Trophoblast cell (in vitro differentiated cells and primary cell): ENCODE measurements at regions not wholly inside any gene's neighbourhood (a gene's known extent, or its start where the extent isn't known, plus 50 kb on each side); places are given as distances from the start of the nearest gene placed in this dataset.

ENCODE experiments used
- DNase-seq, 2 donors: peaks; one replicate each; pipeline ENCODE4 v3.0.0-alpha.2; 2016
- H2AFZ ChIP-seq: 2 replicates; pipeline ENCODE4 v1.6.1; 2013; ENCODE audit warnings: low read length, moderate library complexity, mild to moderate bottlenecking; ENCODE audit not compliant: insufficient read depth, poor library complexity
- H2AK5ac ChIP-seq: 2 replicates; pipeline ENCODE4 v1.6.1; 2013; ENCODE audit warnings: mild to moderate bottlenecking, low read length
- H2BK120ac ChIP-seq: 2 replicates; pipeline ENCODE4 v1.6.1; 2013; ENCODE audit warnings: low read length, mild to moderate bottlenecking, moderate library complexity; ENCODE audit not compliant: insufficient read depth, poor library complexity
- H2BK12ac ChIP-seq: 2 replicates; pipeline ENCODE4 v1.6.1; 2013; ENCODE audit warnings: mild to moderate bottlenecking, low read length, moderate library complexity
- H2BK5ac ChIP-seq: 2 replicates; pipeline ENCODE4 v1.6.1; 2013; ENCODE audit warnings: low read length, low read depth, moderate library complexity, mild to moderate bottlenecking; ENCODE audit not compliant: poor library complexity
- H3K14ac ChIP-seq: 2 replicates; pipeline ENCODE4 v1.6.1; 2013; ENCODE audit warnings: mild to moderate bottlenecking, low read length
- H3K18ac ChIP-seq: 2 replicates; pipeline ENCODE4 v1.6.1; 2013; ENCODE audit warnings: mild to moderate bottlenecking, low read length
- H3K23ac ChIP-seq: 2 replicates; pipeline ENCODE4 v1.6.1; 2013; ENCODE audit warnings: low read length
- H3K27ac ChIP-seq: 2 replicates; pipeline ENCODE4 v1.5.1; 2013; ENCODE audit warnings: low read depth, mild to moderate bottlenecking, inconsistent platforms, low read length, moderate library complexity
- H3K27me3 ChIP-seq: 2 replicates; pipeline ENCODE4 v1.6.1; 2013; ENCODE audit warnings: inconsistent platforms, mild to moderate bottlenecking, low read length, moderate library complexity; ENCODE audit not compliant: insufficient read depth
- H3K36me3 ChIP-seq, 2 experiments: 1 replicate in 1 of 2; 2 replicates in 1 of 2; pipeline ENCODE4 v1.6.1; 2013; ENCODE audit warnings: low read length in 2 of 2, mild to moderate bottlenecking in 2 of 2, moderate library complexity in 1 of 2; ENCODE audit not compliant: insufficient read depth in 2 of 2, control insufficient read depth in 1 of 2
- H3K4ac ChIP-seq: 2 replicates; pipeline ENCODE4 v1.6.1; 2013; ENCODE audit warnings: low read depth, mild to moderate bottlenecking, low read length, moderate library complexity
- H3K4me1 ChIP-seq, 2 experiments: 1 replicate in 1 of 2; 2 replicates in 1 of 2; pipeline ENCODE4 v1.6.1; 2013; ENCODE audit warnings: low read length in 2 of 2, mild to moderate bottlenecking in 2 of 2, moderate library complexity in 1 of 2; ENCODE audit not compliant: insufficient read depth in 2 of 2, control insufficient read depth in 1 of 2
- H3K4me2 ChIP-seq: 2 replicates; pipeline ENCODE4 v1.6.1; 2013; ENCODE audit warnings: inconsistent platforms, mild to moderate bottlenecking, low read length, moderate library complexity
- H3K4me3 ChIP-seq: 2 replicates; pipeline ENCODE4 v1.5.1; 2013; ENCODE audit warnings: mild to moderate bottlenecking, low read depth, low read length, inconsistent platforms
- H3K79me1 ChIP-seq: one replicate; pipeline ENCODE4 v1.6.1; 2013; ENCODE audit warnings: low read length
- H3K79me2 ChIP-seq: 2 replicates; pipeline ENCODE4 v1.6.1; 2013; ENCODE audit warnings: low read length, mild to moderate bottlenecking; ENCODE audit not compliant: control insufficient read depth, insufficient read depth, poor library complexity
- H3K9ac ChIP-seq: 2 replicates; pipeline ENCODE4 v1.6.1; 2013; ENCODE audit warnings: mild to moderate bottlenecking, low read length
- H3K9me3 ChIP-seq: 2 replicates; pipeline ENCODE4 v1.6.1; 2013; ENCODE audit warnings: low read depth, mild to moderate bottlenecking, control low read depth, inconsistent platforms, low read length; ENCODE audit not compliant: insufficient read depth
- H4K12ac ChIP-seq: 2 replicates; pipeline ENCODE4 v1.6.1; 2013; ENCODE audit warnings: low read depth, mild to moderate bottlenecking, low read length, moderate library complexity
- H4K8ac ChIP-seq: 2 replicates; pipeline ENCODE4 v1.6.1; 2013; ENCODE audit warnings: low read depth, mild to moderate bottlenecking, low read length, moderate library complexity
- H4K91ac ChIP-seq: one replicate; pipeline ENCODE4 v1.6.1; 2013; ENCODE audit warnings: low read depth, mild to moderate bottlenecking, low read length, moderate library complexity
- WGBS: extraction: QIAGEN DNeasy Blood & Tissue Kit; methylation state at CpG from one replicate; pipeline ENCODE4 v1.1.7; 2013; ENCODE audit warnings: missing lambda C conversion rate; ENCODE audit not compliant: insufficient read length, insufficient coverage; ENCODE audit errors: extremely low coverage; 5-methylcytosine and 5-hydroxymethylcytosine counted together

GRCh38 chr13:110816500-110816899 is 98.4 kb downstream of the ANKRD10 start:
- no peak overlapping the region for H4K91ac ChIP-seq
- H3K36me3 ChIP-seq, result no peaks in the 10 kb centered on the region
- H2AK5ac ChIP-seq, result no peak overlapping the region
- H3K27me3 ChIP-seq, result no peaks in the 10 kb centered on the region
- no peak overlapping the region for H2BK120ac ChIP-seq
- peaks cover 4% of the 10 kb centered on the region for H3K9me3 ChIP-seq
- H2BK5ac ChIP-seq, result no peak overlapping the region
- no peak overlapping the region for H3K4ac ChIP-seq
- no peak overlapping the region for H4K8ac ChIP-seq
- H3K23ac ChIP-seq, result no peak overlapping the region
- no peaks in the 10 kb centered on the region for H3K79me2 ChIP-seq
- H3K4me1 ChIP-seq, result no peaks in the 10 kb centered on the region
- H4K12ac ChIP-seq, result no peak overlapping the region
- H3K9ac ChIP-seq, result no peak overlapping the region
- H3K18ac ChIP-seq, result no peak overlapping the region
- no peak overlapping the region for H3K4me2 ChIP-seq
- no peak overlapping the region for H3K27ac ChIP-seq
- no peak overlapping the region for H2AFZ ChIP-seq
- H3K14ac ChIP-seq, result no peak overlapping the region
- no CpG with 5 or more reads among the region's 5 CpGs for WGBS
- no peak for DNase-seq
- no peak overlapping the region for H3K4me3 ChIP-seq
- H3K79me1 ChIP-seq, result no peaks in the 10 kb centered on the region
- H2BK12ac ChIP-seq, result no peak overlapping the region

- Histone ChIP-seq H4K8ac (no peak overlapping the region), H3K36me3 (no peaks in the 10 kb centered on the region), H2BK12ac (no peak overlapping the region), H2AFZ (no peak overlapping the region), H3K27ac (no peak overlapping the region), H3K79me2 (no peaks in the 10 kb centered on the region), H3K4me1 (no peaks in the 10 kb centered on the region), H2AK5ac (no peak overlapping the region), H3K18ac (no peak overlapping the region), H3K9me3 (peaks cover 4% of the 10 kb centered on the region), H2BK120ac (no peak overlapping the region), H3K79me1 (no peaks in the 10 kb centered on the region), H3K27me3 (no peaks in the 10 kb centered on the region), H4K91ac (no peak overlapping the region), H3K14ac (no peak overlapping the region), H3K4ac (no peak overlapping the region), H3K23ac (no peak overlapping the region), H4K12ac (no peak overlapping the region), H2BK5ac (no peak overlapping the region), H3K4me3 (no peak overlapping the region), H3K4me2 (no peak overlapping the region), H3K9ac (no peak overlapping the region)
- peak in 1 of 2 donors; percentile 27 for DNase-seq
- no CpG with 5 or more reads among the region's 3 CpGs for WGBS
Measured at GRCh38 chr13:110817143-110817542, 97.7 kb downstream of the ANKRD10 start.

DNA sequence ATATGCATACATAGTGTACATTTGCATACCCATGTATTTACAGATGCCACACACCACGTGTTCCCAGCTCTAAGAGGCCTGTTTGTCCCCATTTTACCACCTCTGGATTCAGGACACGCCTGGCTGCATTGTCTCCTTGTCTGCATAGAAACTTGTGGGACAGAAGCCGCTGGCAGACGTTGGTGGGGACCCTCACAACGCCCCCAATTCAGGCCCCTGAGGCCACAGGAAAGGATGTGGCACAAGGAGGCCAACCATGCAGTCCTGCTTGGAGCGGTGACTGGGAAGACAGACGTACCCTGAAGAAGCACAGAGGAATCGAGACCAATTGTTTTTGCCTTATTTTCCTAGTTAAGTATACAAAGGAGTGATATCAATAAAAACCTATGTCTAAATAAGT is 96.1 kb downstream of the ANKRD10 start:
- H3K4me1 ChIP-seq, result no peaks in the 10 kb centered on the region

DNA sequence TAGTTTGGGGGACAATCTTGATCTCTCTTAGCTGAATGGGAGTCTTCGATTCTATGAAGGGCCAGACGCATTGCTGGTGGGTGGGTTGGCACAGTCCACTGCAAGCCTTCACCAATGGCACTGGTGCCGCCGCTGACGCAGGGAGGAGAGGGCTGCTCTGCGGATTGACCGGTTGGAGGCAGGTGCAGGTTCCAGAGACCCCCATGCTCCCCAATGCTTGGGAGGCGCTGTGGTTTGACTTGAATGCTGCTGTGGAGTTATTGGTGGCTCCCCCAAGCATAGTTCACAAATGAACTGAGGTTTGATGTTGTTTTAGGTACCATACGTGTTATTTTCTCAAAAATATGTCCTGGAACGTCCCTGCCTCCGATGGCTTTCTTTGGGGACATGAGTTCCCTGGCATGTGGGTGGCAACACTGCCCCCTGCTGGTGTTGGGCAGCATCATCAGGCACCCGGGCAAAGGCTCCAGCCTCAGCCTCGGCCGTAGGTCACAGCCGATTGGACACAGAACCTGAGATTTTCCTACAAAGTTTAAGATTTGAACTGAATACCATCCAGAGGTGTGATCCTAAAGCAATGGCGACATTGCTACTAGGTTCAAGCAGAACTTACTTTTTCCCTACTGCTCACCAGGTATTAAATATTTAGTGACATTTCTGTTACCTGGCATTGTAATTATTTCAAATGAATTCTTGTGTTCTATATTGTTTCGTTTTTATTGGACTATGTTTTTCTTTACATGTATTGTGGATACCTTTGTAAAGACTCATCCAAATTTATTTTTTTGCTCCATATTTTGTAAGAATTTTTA is 95.5 kb downstream of the ANKRD10 start:
- Histone ChIP-seq H4K91ac (no peak overlapping the region), H3K27ac (no peak overlapping the region), H2BK5ac (no peak overlapping the region), H2BK120ac (no peak overlapping the region), H3K4ac (no peak overlapping the region), H3K18ac (no peak overlapping the region), H3K4me3 (no peak overlapping the region), H2AK5ac (no peak overlapping the region), H3K79me2 (no peaks in the 10 kb centered on the region), H2AFZ (no peak overlapping the region), H3K4me1 (no peaks in the 10 kb centered on the region), H3K27me3 (no peaks in the 10 kb centered on the region), H4K8ac (no peak overlapping the region), H3K14ac (no peak overlapping the region), H3K9ac (no peak overlapping the region), H3K4me2 (no peak overlapping the region), H4K12ac (no peak overlapping the region), H2BK12ac (no peak overlapping the region), H3K36me3 (no peaks in the 10 kb centered on the region), H3K23ac (no peak overlapping the region), H3K79me1 (no peaks in the 10 kb centered on the region), H3K9me3 (no peaks in the 10 kb centered on the region)
- DNase-seq, result peak; percentile 76 to 91
- WGBS, result no CpG with 5 or more reads among the region's 17 CpGs

More for the DNA sequence above, 96.1 kb downstream of the ANKRD10 start:
- H4K8ac ChIP-seq, result no peak overlapping the region
- H3K9ac ChIP-seq, result peak overlapping the region; percentile 46
- H3K4me2 ChIP-seq, result no peak overlapping the region
- no peak for DNase-seq
- no CpG with 5 or more reads among the region's 8 CpGs for WGBS
- no peak overlapping the region for H3K4ac ChIP-seq
- H2BK120ac ChIP-seq, result no peak overlapping the region
- no peaks in the 10 kb centered on the region for H3K79me2 ChIP-seq
- no peaks in the 10 kb centered on the region for H3K27me3 ChIP-seq
- H2BK12ac ChIP-seq, result no peak overlapping the region
- no peak overlapping the region for H4K12ac ChIP-seq
- no peak overlapping the region for H3K18ac ChIP-seq
- no peak overlapping the region for H2AK5ac ChIP-seq
- H3K79me1 ChIP-seq, result no peaks in the 10 kb centered on the region
- no peak overlapping the region for H3K23ac ChIP-seq
- no peak overlapping the region for H4K91ac ChIP-seq
- no peak overlapping the region for H3K14ac ChIP-seq
- no peaks in the 10 kb centered on the region for H3K9me3 ChIP-seq
- no peaks in the 10 kb centered on the region for H3K36me3 ChIP-seq
- no peak overlapping the region for H2AFZ ChIP-seq
- H3K4me3 ChIP-seq, result no peak overlapping the region
- no peak overlapping the region for H3K27ac ChIP-seq
- H2BK5ac ChIP-seq, result no peak overlapping the region
